Kidney (tissue), 13 donors: ENCODE measurements at regions not wholly inside any gene's neighbourhood (a gene's known extent, or its start where the extent isn't known, plus 50 kb on each side); places are given as distances from the start of the nearest gene placed in this dataset.
A peak's percentile ranks its signal among the peaks of the same experiment; 100 is the strongest.

Source experiments
- DNase-seq, 5 donors: peaks; one replicate each; pipeline ENCODE4 v3.0.0-alpha.2; 2013 to 2020
- FAIRE-seq: peaks from 2 replicates; lab custom pipeline; 2012; peaks lifted over from hg19 to GRCh38; lab: Jason Lieb, UNC
- H3K27ac ChIP-seq, 2 donors: one replicate each; pipeline ENCODE4 v1.7.0; 2013; ENCODE audit warnings: low read depth in 2 of 2, low read length in 2 of 2, inconsistent platforms in 1 of 2
- H3K27me3 ChIP-seq: one replicate; pipeline ENCODE4 v1.7.1; 2013; ENCODE audit warnings: low read length, inconsistent platforms; ENCODE audit not compliant: control insufficient read depth, insufficient read depth
- H3K36me3 ChIP-seq, 3 donors: one replicate each; pipeline versions ENCODE4 v1.7.0 to v1.7.1; 2013; ENCODE audit warnings: low read length in 3 of 3, control low read depth in 1 of 3, inconsistent platforms in 1 of 3; ENCODE audit not compliant: insufficient read depth in 3 of 3, control insufficient read depth in 2 of 3
- H3K4me1 ChIP-seq, 3 donors: one replicate each; pipeline versions ENCODE4 v1.7.0 to v1.7.1; 2013; ENCODE audit warnings: low read length in 3 of 3, inconsistent platforms in 1 of 3, low read depth in 1 of 3; ENCODE audit not compliant: control insufficient read depth in 2 of 3, insufficient read depth in 2 of 3
- H3K4me3 ChIP-seq, 3 donors: one replicate each; pipeline versions ENCODE4 v1.7.0 to v1.8.1; 2013; ENCODE audit warnings: low read length in 3 of 3, control low read depth in 1 of 3, inconsistent platforms in 1 of 3
- H3K9ac ChIP-seq, 3 donors: one replicate each; pipeline versions ENCODE4 v1.7.0 to v1.7.1; 2013; ENCODE audit warnings: low read length in 3 of 3, control low read depth in 1 of 3, inconsistent platforms in 1 of 3
- H3K9me3 ChIP-seq, 3 donors: one replicate each; pipeline versions ENCODE4 v1.7.0 to v1.7.1; 2013; ENCODE audit warnings: low read length in 3 of 3, control low read depth in 1 of 3, inconsistent platforms in 1 of 3; ENCODE audit not compliant: control insufficient read depth in 2 of 3, insufficient read depth in 1 of 3
- intact Hi-C: fragments of 100-400 bp; cut with DNase I; formaldehyde crosslinking; loops from one replicate; pipeline ENCODE4 v1.11.1; 2022
- TF ChIP-seq, protein P1 (sequence below): IDR thresholded peaks from 3 replicates; pipeline ENCODE4 v1.5.1; 2012; ENCODE audit warnings: mild to moderate bottlenecking, moderate library complexity, borderline replicate concordance; ENCODE audit not compliant: insufficient read depth; ENCODE audit errors: extremely low read depth
- donor health status: control.
- donor health status: control.
- donor health status: control.
- donor health status: control.
- donor health status: control.
- donor health status: DM: yes; HTN: yes; CAD: no.
- donor health status: Normal renal cell carcinoma (clear cell type).

DNA sequence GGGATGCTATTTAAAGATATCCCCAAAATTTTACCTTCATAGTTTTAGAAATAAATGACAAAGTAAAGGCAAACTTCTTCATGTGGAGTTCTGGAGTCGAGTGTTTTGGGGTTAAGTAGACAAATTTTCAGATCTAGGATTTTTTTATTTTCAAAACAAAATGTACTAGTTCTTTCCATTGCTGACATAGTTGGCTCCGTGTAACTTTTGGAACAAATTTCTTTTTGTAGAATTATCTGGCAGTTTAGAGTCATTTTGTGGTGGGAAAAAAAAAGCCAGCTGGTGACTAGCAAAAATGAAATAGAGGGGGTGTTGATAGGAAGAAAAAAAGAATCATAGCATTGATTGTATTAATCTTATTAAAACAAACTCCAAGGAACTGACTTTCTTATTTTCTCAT lies 131.6 kb upstream of the TCF21 start:
- no peaks in the 10 kb centered on the region for H3K36me3 ChIP-seq
- H3K9me3 ChIP-seq, result no peaks in the 10 kb centered on the region
- TF ChIP-seq, protein P1, sequence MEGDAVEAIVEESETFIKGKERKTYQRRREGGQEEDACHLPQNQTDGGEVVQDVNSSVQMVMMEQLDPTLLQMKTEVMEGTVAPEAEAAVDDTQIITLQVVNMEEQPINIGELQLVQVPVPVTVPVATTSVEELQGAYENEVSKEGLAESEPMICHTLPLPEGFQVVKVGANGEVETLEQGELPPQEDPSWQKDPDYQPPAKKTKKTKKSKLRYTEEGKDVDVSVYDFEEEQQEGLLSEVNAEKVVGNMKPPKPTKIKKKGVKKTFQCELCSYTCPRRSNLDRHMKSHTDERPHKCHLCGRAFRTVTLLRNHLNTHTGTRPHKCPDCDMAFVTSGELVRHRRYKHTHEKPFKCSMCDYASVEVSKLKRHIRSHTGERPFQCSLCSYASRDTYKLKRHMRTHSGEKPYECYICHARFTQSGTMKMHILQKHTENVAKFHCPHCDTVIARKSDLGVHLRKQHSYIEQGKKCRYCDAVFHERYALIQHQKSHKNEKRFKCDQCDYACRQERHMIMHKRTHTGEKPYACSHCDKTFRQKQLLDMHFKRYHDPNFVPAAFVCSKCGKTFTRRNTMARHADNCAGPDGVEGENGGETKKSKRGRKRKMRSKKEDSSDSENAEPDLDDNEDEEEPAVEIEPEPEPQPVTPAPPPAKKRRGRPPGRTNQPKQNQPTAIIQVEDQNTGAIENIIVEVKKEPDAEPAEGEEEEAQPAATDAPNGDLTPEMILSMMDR, result no peak
- no peak for FAIRE-seq
- intact Hi-C loops, result no loop called here
- no peak overlapping the region for H3K4me3 ChIP-seq
- H3K27ac ChIP-seq, result no peak overlapping the region
- H3K27me3 ChIP-seq, result no peaks in the 10 kb centered on the region
- DNase-seq, result peak in 1 of 5 donors; percentile 53
- H3K9ac ChIP-seq, result no peak overlapping the region
- H3K4me1 ChIP-seq, result peaks cover 0 to 11% (median 0%) of the 10 kb centered on the region in 3 donors

DNA sequence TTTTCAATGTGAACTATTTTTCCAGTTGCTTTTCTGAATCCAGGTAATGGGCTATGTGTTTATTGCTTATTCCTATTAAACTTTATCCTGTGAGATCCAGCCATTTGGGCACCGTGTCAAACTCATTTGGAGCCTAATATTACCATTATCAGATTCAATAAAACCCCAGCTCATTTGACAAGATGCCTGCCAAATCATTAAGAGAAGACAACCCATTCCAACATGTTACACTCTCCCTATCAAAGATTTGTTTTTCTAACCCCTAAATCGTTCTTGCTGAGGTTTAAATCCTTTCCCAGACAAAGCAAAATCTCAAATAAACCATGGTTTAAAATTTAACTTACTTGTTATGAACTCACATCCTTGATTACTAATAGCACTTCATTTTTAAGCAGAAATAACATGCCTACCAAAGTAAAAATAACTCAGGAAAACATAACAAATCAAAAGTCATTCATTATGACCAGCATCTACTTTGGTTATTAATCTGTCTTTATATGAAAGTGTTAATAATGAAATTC lies 130.0 kb upstream of the TCF21 start:
- Histone ChIP-seq H3K9ac (no peak overlapping the region), H3K36me3 (no peaks in the 10 kb centered on the region), H3K4me3 (no peak overlapping the region), H3K4me1 (peaks cover 0 to 6% (median 0%) of the 10 kb centered on the region in 3 donors), H3K27ac (no peak overlapping the region), H3K27me3 (no peaks in the 10 kb centered on the region), H3K9me3 (no peaks in the 10 kb centered on the region)
- intact Hi-C loops, result no loop called here
- DNase-seq, result no peak
- FAIRE-seq, result no peak
- TF ChIP-seq, protein P1, result no peak

DNA sequence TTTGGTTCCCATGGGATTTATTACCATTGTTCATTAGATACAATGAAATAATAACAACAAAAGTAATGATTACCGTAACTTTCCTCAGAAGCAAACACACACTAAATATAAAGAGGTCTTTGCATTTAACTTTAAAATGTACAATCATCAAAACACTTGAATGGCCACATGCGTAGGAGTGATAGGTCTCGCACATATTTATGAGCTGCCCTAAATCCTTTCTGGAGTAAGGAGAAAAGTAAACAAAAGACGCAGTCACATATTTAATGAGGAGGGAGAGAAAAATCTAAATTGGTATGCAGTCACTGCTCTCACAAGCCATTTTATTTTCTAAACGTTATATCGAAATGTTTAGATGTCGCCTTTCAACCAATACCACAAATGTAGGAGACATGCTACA lies 129.4 kb upstream of the TCF21 start:
- Histone ChIP-seq H3K36me3 (no peaks in the 10 kb centered on the region), H3K4me3 (no peak overlapping the region), H3K4me1 (peaks cover 0 to 6% (median 0%) of the 10 kb centered on the region in 3 donors), H3K27me3 (no peaks in the 10 kb centered on the region), H3K9me3 (no peaks in the 10 kb centered on the region), H3K27ac (no peak overlapping the region), H3K9ac (no peak overlapping the region)
- TF ChIP-seq, protein P1, result no peak
- intact Hi-C loops, result no loop called here
- FAIRE-seq (no peak), DNase-seq (peak in 2 of 5 donors; percentile 41 to 49)

DNA sequence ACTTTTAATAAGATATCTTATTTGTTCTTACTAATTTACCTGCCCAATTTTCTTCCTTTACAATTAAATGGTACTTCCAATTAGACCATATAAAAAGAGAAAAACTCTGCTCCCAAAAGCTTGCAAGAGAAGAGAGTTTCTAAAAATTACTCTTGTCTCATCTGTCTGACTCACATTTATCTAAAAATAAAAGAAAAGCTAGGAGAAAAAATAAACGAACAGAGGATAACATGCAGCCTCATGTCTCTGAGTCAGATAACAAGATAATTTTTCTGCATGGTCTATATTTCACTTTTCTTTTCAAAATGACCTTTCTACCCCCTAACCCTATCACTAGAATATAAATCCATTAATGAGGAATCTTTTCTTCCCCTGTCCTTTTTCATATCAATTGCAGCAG lies 127.2 kb upstream of the TCF21 start:
- no peaks in the 10 kb centered on the region for H3K36me3 ChIP-seq
- intact Hi-C loops, result no loop called here
- H3K4me1 ChIP-seq, result peaks cover 0 to 4% (median 0%) of the 10 kb centered on the region in 3 donors
- H3K27ac ChIP-seq, result no peak overlapping the region
- no peak overlapping the region for H3K9ac ChIP-seq
- peak; percentile 13 for FAIRE-seq
- TF ChIP-seq, protein P1, result no peak
- DNase-seq, result no peak
- no peaks in the 10 kb centered on the region for H3K27me3 ChIP-seq
- H3K9me3 ChIP-seq, result no peaks in the 10 kb centered on the region
- no peak overlapping the region for H3K4me3 ChIP-seq
